PC-3 (cell line): ENCODE measurements at regions not wholly inside any gene's neighbourhood (a gene's known extent, or its start where the extent isn't known, plus 50 kb on each side); places are given as distances from the start of the nearest gene placed in this dataset.

Experiments
- EZH2phosphoT487 ChIP-seq: fragments of 300-600 bp; sonication (generic); IDR thresholded peaks from 2 replicates; pipeline ENCODE4 v1.6.1; 2018; ENCODE audit warnings: mild to moderate bottlenecking, antibody characterized with exemption, low read length, borderline replicate concordance
- TF ChIP-seq, protein P1 (sequence below): fragments of 300-600 bp; sonication (generic); conservative IDR thresholded peaks from 2 replicates; pipeline ENCODE4 v1.5.1; 2017; ENCODE audit warnings: antibody characterized with exemption, low read depth, mild to moderate bottlenecking, low read length

DNA sequence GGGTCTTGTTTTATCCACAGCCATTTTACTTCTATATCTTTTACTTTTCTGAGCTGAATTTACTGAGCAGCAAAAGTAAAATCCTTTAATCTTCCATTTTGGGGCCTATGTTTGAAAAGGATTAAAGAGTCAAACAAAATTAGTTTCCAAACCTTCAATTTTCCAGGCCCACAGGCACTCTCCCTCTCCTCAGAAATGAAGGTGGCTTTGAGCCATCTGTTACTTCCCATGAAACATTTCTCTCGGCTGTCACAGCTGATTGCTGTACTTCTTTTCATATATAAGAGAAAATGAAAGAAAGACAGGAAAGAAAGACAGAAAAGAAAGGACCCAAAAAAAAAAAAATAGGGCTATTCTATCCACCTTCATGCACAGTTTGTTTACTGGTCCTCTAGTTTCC is 194.9 kb downstream of the LACC1 start:
- TF ChIP-seq, protein P1, sequence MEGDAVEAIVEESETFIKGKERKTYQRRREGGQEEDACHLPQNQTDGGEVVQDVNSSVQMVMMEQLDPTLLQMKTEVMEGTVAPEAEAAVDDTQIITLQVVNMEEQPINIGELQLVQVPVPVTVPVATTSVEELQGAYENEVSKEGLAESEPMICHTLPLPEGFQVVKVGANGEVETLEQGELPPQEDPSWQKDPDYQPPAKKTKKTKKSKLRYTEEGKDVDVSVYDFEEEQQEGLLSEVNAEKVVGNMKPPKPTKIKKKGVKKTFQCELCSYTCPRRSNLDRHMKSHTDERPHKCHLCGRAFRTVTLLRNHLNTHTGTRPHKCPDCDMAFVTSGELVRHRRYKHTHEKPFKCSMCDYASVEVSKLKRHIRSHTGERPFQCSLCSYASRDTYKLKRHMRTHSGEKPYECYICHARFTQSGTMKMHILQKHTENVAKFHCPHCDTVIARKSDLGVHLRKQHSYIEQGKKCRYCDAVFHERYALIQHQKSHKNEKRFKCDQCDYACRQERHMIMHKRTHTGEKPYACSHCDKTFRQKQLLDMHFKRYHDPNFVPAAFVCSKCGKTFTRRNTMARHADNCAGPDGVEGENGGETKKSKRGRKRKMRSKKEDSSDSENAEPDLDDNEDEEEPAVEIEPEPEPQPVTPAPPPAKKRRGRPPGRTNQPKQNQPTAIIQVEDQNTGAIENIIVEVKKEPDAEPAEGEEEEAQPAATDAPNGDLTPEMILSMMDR: no peak
- no peak for TF ChIP-seq EZH2phosphoT487
